ENCODE measurements at regions not wholly inside any gene's neighbourhood (a gene's known extent, or its start where the extent isn't known, plus 50 kb on each side); places are given as distances from the start of the nearest gene placed in this dataset.
"Not testable (repeated sequence)": the region's sequence is repeated elsewhere in the genome, so short reads cannot be mapped to it uniquely, and the experiment has no call there.

DNA sequence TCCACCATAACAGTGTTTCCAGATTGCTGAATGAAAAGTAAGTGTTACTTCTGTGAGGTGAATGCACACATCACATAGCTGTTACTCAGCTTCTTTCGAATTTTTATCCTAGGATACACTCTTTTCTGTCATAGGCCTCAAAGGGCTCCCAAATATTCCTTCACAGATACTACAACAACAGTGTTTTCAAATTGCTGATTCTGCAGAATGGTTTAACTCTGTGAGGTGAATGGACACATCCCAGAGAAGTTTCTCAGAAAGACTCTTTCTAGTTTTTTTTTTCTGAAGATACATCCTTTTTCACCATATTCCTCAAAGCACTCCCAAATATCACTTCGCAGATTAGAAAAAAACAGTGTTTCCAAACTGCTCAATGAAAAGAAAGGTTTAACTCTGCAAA, 221.1 kb downstream of the OR4A5 start:
- CTCF ChIA-PET: no interaction called here

DNA sequence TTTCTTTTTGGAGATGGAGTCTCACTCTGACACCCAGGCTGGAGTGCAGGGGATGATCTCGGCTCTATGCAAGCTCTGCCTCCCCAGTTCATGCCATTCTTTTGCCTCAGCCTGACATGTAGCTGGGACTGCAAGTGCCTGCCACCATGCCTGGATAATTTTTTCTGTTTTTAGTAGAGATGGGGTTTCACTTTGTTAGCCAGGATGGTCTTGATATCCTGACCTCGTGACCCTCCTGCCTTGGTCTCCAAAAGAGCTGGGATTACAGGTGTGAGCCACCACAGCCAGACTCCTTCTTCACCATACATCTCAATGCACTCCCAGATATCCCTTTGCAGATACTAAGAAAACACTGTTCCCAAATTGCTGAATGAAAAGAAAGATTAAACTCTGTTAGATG, 224.3 kb downstream of the OR4A5 start:
- POLR2A ChIA-PET: no interaction called here

More for the DNA sequence above, 221.1 kb downstream of the OR4A5 start:
- no peak overlapping the region for H3K27ac ChIP-seq (ENCODE audit: insufficient read depth in 1 of 2, low read depth in 1 of 2, low read length in 2 of 2, poor library complexity in 1 of 2, severe bottlenecking in 2 of 2)
- peaks cover 6 to 59% (median 12%) of the 10 kb centered on the region in 5 experiments for H3K9me3 ChIP-seq (ENCODE audit: control extremely low read depth in 1 of 5, control insufficient read depth in 4 of 5, insufficient read depth in 2 of 5, low read depth in 1 of 5, low read length in 4 of 5)
- no peak overlapping the region for H3K4me3 ChIP-seq (ENCODE audit: control insufficient read depth in 1 of 7, extremely low read depth in 1 of 7, insufficient read depth in 4 of 7, low read depth in 2 of 7, low read length in 6 of 7)
- no peaks in the 10 kb centered on the region for H3K4me1 ChIP-seq (ENCODE audit: control extremely low read depth in 1 of 4, control insufficient read depth in 4 of 4, insufficient read depth in 4 of 4, low read length in 3 of 4)
- 100% methylated on average over 1 of the region's 2 CpGs for WGBS (ENCODE audit: insufficient coverage)
- POLR2A ChIA-PET: no interaction called here
- no peaks in the 10 kb centered on the region for H3K36me3 ChIP-seq (ENCODE audit: control insufficient read depth in 4 of 4, insufficient read depth in 4 of 4, low read length in 3 of 4)
- no peaks in the 10 kb centered on the region for H3K27me3 ChIP-seq (replicated peaks in 2 of 5; ENCODE audit: control insufficient read depth in 4 of 5, insufficient read depth in 5 of 5, low read length in 4 of 5)
- no peak for DNase-seq

DNA sequence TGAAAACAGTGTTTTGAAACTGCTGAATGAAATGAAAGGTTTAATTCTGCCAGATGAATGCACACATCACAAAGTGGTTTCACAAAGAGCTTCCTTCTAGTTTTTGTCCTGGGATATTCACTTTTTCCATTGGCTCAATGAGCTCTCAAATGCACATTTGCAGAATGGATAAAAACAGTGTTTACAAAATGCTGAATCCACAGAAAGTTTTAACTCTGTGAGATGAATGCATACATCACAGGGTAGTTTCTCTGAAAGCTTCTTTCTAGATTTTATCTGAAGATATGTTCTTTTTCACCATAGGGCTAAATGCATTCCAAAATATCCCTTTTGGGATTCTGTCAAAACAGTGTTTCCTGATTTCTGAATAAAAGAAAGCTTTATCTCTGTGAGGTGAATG, 237.6 kb downstream of the OR4A5 start:
- CTCF ChIA-PET: no interaction called here
- Histone ChIP-seq H3K27ac (ENCODE audit: insufficient read depth in 1 of 2, low read depth in 1 of 2, low read length in 2 of 2, poor library complexity in 1 of 2, severe bottlenecking in 2 of 2) (no peak overlapping the region), H3K4me3 (ENCODE audit: control insufficient read depth in 1 of 7, extremely low read depth in 1 of 7, insufficient read depth in 4 of 7, low read depth in 2 of 7, low read length in 6 of 7) (no peak overlapping the region), H3K27me3 (replicated peaks in 2 of 5; ENCODE audit: control insufficient read depth in 4 of 5, insufficient read depth in 5 of 5, low read length in 4 of 5) (no peaks in the 10 kb centered on the region), H3K4me1 (ENCODE audit: control extremely low read depth in 1 of 4, control insufficient read depth in 4 of 4, insufficient read depth in 4 of 4, low read length in 3 of 4) (no peaks in the 10 kb centered on the region), H3K36me3 (ENCODE audit: control insufficient read depth in 4 of 4, insufficient read depth in 4 of 4, low read length in 3 of 4) (no peaks in the 10 kb centered on the region), H3K9me3 (ENCODE audit: control extremely low read depth in 1 of 5, control insufficient read depth in 4 of 5, insufficient read depth in 2 of 5, low read depth in 1 of 5, low read length in 4 of 5) (peaks cover 0 to 20% (median 6%) of the 10 kb centered on the region in 5 experiments)
- POLR2A ChIA-PET: no interaction called here
- no peak for DNase-seq

More for the DNA sequence above, 224.3 kb downstream of the OR4A5 start:
- CTCF ChIA-PET: interaction anchor here (1.0 kb wide), 1 partner anchor 11 kb away, joined by 3 read pairs; no protein-coding TSS in a partner anchor
- H3K27ac ChIP-seq (ENCODE audit: insufficient read depth in 1 of 2, low read depth in 1 of 2, low read length in 2 of 2, poor library complexity in 1 of 2, severe bottlenecking in 2 of 2): no peak overlapping the region
- WGBS (ENCODE audit: insufficient coverage): no CpG with 5 or more reads among the region's 2 CpGs
- H3K4me1 ChIP-seq (ENCODE audit: control extremely low read depth in 1 of 4, control insufficient read depth in 4 of 4, insufficient read depth in 4 of 4, low read length in 3 of 4): no peaks in the 10 kb centered on the region
- no peaks in the 10 kb centered on the region for H3K36me3 ChIP-seq (ENCODE audit: control insufficient read depth in 4 of 4, insufficient read depth in 4 of 4, low read length in 3 of 4)
- peaks cover 6 to 58% (median 13%) of the 10 kb centered on the region in 5 experiments for H3K9me3 ChIP-seq (ENCODE audit: control extremely low read depth in 1 of 5, control insufficient read depth in 4 of 5, insufficient read depth in 2 of 5, low read depth in 1 of 5, low read length in 4 of 5)
- no peak overlapping the region for H3K4me3 ChIP-seq (ENCODE audit: control insufficient read depth in 1 of 7, extremely low read depth in 1 of 7, insufficient read depth in 4 of 7, low read depth in 2 of 7, low read length in 6 of 7)
- no peaks in the 10 kb centered on the region for H3K27me3 ChIP-seq (replicated peaks in 2 of 5; ENCODE audit: control insufficient read depth in 4 of 5, insufficient read depth in 5 of 5, low read length in 4 of 5)
- DNase-seq: no peak

DNA sequence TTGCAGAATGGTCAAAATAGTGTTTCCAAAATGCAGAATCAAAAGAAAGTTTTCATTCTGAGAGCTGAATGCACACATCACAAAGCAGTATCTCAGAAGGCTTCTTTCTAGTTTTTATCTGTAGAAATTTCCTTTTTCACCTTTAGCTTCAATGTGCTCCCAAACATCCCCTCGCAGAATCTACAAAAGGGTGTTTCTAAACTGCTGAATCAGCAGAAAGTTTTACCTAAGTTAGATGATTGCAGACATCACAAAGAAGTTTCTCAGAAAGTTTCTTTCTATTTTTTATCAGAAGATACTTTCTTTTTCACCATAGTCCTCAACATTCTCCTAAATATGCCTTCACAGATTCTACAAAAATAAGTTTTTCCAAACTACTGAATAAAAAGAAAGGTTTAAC, 239.8 kb downstream of the OR4A5 start:
- Histone ChIP-seq H3K36me3 (ENCODE audit: control insufficient read depth in 4 of 4, insufficient read depth in 4 of 4, low read length in 3 of 4) (no peaks in the 10 kb centered on the region), H3K4me3 (ENCODE audit: control insufficient read depth in 1 of 7, extremely low read depth in 1 of 7, insufficient read depth in 4 of 7, low read depth in 2 of 7, low read length in 6 of 7) (no peak overlapping the region), H3K27ac (ENCODE audit: insufficient read depth in 1 of 2, low read depth in 1 of 2, low read length in 2 of 2, poor library complexity in 1 of 2, severe bottlenecking in 2 of 2) (no peak overlapping the region), H3K4me1 (ENCODE audit: control extremely low read depth in 1 of 4, control insufficient read depth in 4 of 4, insufficient read depth in 4 of 4, low read length in 3 of 4) (no peaks in the 10 kb centered on the region), H3K27me3 (replicated peaks in 2 of 5; ENCODE audit: control insufficient read depth in 4 of 5, insufficient read depth in 5 of 5, low read length in 4 of 5) (no peaks in the 10 kb centered on the region), H3K9me3 (ENCODE audit: control extremely low read depth in 1 of 5, control insufficient read depth in 4 of 5, insufficient read depth in 2 of 5, low read depth in 1 of 5, low read length in 4 of 5) (peaks cover 0 to 6% (median 6%) of the 10 kb centered on the region in 5 experiments)
- ChIA-PET CTCF (no interaction called here), POLR2A (no interaction called here)
- WGBS (ENCODE audit: insufficient coverage): no CpG with 5 or more reads among the region's 1 CpG
- DNase-seq: no peak

DNA sequence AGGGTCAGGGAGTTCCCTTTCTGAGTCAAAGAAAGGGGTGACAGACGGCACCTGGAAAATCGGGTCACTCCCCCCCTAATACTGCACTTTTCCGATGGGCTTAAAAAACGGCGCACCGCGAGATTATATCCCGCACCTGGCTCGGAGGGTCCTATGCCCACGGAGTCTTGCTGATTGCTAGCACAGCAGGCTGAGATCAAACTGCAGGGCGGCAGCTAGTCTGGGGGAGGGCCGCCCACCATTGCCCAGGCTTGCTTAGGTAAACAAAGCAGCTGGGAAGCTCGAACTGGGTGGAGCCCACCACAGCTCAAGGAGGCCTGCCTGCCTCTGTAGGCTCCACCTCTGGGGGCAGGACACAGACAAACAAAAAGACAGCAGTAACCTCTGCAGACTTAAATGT, 240.5 kb downstream of the OR4A5 start:
- H3K4me1 ChIP-seq (ENCODE audit: control extremely low read depth in 1 of 4, control insufficient read depth in 4 of 4, insufficient read depth in 4 of 4, low read length in 3 of 4); H3K27me3 ChIP-seq (replicated peaks in 2 of 5; ENCODE audit: control insufficient read depth in 4 of 5, insufficient read depth in 5 of 5, low read length in 4 of 5); H3K4me3 ChIP-seq (ENCODE audit: control insufficient read depth in 1 of 7, extremely low read depth in 1 of 7, insufficient read depth in 4 of 7, low read depth in 2 of 7, low read length in 6 of 7); CTCF ChIA-PET; DNase-seq; H3K27ac ChIP-seq (ENCODE audit: insufficient read depth in 1 of 2, low read depth in 1 of 2, low read length in 2 of 2, poor library complexity in 1 of 2, severe bottlenecking in 2 of 2); H3K36me3 ChIP-seq (ENCODE audit: control insufficient read depth in 4 of 4, insufficient read depth in 4 of 4, low read length in 3 of 4); H3K9me3 ChIP-seq (ENCODE audit: control extremely low read depth in 1 of 5, control insufficient read depth in 4 of 5, insufficient read depth in 2 of 5, low read depth in 1 of 5, low read length in 4 of 5); POLR2A ChIA-PET: not testable (repeated sequence)
- 84% methylated on average over 10 of the region's 13 CpGs for WGBS (ENCODE audit: insufficient coverage)

DNA sequence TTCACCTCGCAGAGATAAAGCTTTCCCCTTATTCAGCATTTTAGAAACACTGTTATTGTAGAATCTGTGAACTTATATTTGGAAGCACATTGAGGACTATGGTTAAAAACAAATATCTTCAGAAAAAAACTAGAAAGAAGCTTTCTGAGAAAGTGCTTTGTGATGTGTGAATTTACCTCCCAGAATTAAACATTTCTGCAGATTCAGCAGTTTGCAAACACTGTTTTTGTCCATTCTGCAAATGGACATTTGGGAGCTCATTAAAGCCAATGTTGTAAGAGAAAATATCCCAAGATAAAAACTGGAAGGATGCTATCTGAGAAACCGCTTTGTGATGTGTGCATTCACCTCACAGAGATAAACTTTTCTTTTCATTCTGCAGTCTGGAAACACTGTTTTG, 272.7 kb downstream of the OR4A5 start:
- ChIA-PET POLR2A (no interaction called here), CTCF (no interaction called here)
- no peaks in the 10 kb centered on the region for H3K4me1 ChIP-seq (ENCODE audit: control extremely low read depth in 1 of 4, control insufficient read depth in 4 of 4, insufficient read depth in 4 of 4, low read length in 3 of 4)
- 100% methylated on average over 1 of the region's 2 CpGs for WGBS (ENCODE audit: insufficient coverage)
- no peak overlapping the region for H3K27ac ChIP-seq (ENCODE audit: insufficient read depth in 1 of 2, low read depth in 1 of 2, low read length in 2 of 2, poor library complexity in 1 of 2, severe bottlenecking in 2 of 2)
- H3K27me3 ChIP-seq (replicated peaks in 2 of 5; ENCODE audit: control insufficient read depth in 4 of 5, insufficient read depth in 5 of 5, low read length in 4 of 5): no peaks in the 10 kb centered on the region
- H3K4me3 ChIP-seq (ENCODE audit: control insufficient read depth in 1 of 7, extremely low read depth in 1 of 7, insufficient read depth in 4 of 7, low read depth in 2 of 7, low read length in 6 of 7): no peak overlapping the region
- H3K36me3 ChIP-seq (ENCODE audit: control insufficient read depth in 4 of 4, insufficient read depth in 4 of 4, low read length in 3 of 4): no peaks in the 10 kb centered on the region
- DNase-seq: no peak
- H3K9me3 ChIP-seq (ENCODE audit: control extremely low read depth in 1 of 5, control insufficient read depth in 4 of 5, insufficient read depth in 2 of 5, low read depth in 1 of 5, low read length in 4 of 5): peaks cover 2 to 33% (median 4%) of the 10 kb centered on the region in 5 experiments

DNA sequence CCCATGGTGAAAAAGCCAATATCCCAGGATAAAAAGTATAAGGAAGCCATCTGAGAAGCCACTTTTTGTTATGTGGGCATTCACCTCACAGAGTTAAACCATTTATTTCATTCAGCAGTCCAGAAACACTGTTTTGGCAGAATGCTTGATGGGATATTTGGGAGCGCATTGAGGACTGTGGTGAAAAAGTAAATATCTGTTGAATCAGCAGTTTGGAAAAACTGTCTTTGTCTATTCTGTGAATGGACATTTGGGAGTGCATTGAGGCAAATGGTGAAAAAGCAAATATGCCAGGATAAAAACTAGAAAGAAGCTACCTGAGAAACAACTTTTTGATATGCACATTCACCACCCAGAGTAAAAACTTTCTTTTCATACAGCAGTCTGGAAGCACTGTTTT, 276.2 kb upstream of the TRIM48 start:
- WGBS (ENCODE audit: insufficient coverage): 100% methylated on average over 1 of the region's 1 CpG
- no peaks in the 10 kb centered on the region for H3K27me3 ChIP-seq (replicated peaks in 2 of 5; ENCODE audit: control insufficient read depth in 4 of 5, insufficient read depth in 5 of 5, low read length in 4 of 5)
- peaks cover 0 to 25% (median 0%) of the 10 kb centered on the region in 5 experiments for H3K9me3 ChIP-seq (ENCODE audit: control extremely low read depth in 1 of 5, control insufficient read depth in 4 of 5, insufficient read depth in 2 of 5, low read depth in 1 of 5, low read length in 4 of 5)
- no peak for DNase-seq
- H3K36me3 ChIP-seq (ENCODE audit: control insufficient read depth in 4 of 4, insufficient read depth in 4 of 4, low read length in 3 of 4): no peaks in the 10 kb centered on the region
- POLR2A ChIA-PET: no interaction called here
- H3K27ac ChIP-seq (ENCODE audit: insufficient read depth in 1 of 2, low read depth in 1 of 2, low read length in 2 of 2, poor library complexity in 1 of 2, severe bottlenecking in 2 of 2): no peak overlapping the region
- no peak overlapping the region for H3K4me3 ChIP-seq (ENCODE audit: control insufficient read depth in 1 of 7, extremely low read depth in 1 of 7, insufficient read depth in 4 of 7, low read depth in 2 of 7, low read length in 6 of 7)
- H3K4me1 ChIP-seq (ENCODE audit: control extremely low read depth in 1 of 4, control insufficient read depth in 4 of 4, insufficient read depth in 4 of 4, low read length in 3 of 4): no peaks in the 10 kb centered on the region
- CTCF ChIA-PET: no interaction called here

Measured in common myeloid progenitor, CD34-positive (primary cell).